Kidney epithelial cell (primary cell): ENCODE measurements at regions not wholly inside any gene's neighbourhood (a gene's known extent, or its start where the extent isn't known, plus 50 kb on each side); places are given as distances from the start of the nearest gene placed in this dataset.

ENCODE experiments used
- DNase-seq: peaks from one replicate; pipeline ENCODE4 v3.0.0-alpha.2; 2010; ENCODE audit warnings: low read depth
- H3K27me3 ChIP-seq: 2 replicates; pipeline ENCODE4 v1.6.0; 2011; ENCODE audit warnings: low read length; ENCODE audit not compliant: control insufficient read depth, insufficient read depth
- H3K36me3 ChIP-seq: 2 replicates; pipeline ENCODE4 v1.5.1; 2011; ENCODE audit warnings: low read length; ENCODE audit not compliant: control insufficient read depth, insufficient read depth
- H3K4me3 ChIP-seq: 2 replicates; pipeline ENCODE4 v1.5.1; 2011; ENCODE audit warnings: low read depth, mild to moderate bottlenecking, control low read depth, low read length
- TF ChIP-seq, protein P1 (sequence below): IDR thresholded peaks from 2 replicates; pipeline ENCODE4 v1.5.1; 2011; ENCODE audit warnings: mild to moderate bottlenecking, moderate library complexity, low read length, control low read depth, inconsistent platforms; ENCODE audit not compliant: insufficient read depth, poor library complexity, severe bottlenecking

DNA sequence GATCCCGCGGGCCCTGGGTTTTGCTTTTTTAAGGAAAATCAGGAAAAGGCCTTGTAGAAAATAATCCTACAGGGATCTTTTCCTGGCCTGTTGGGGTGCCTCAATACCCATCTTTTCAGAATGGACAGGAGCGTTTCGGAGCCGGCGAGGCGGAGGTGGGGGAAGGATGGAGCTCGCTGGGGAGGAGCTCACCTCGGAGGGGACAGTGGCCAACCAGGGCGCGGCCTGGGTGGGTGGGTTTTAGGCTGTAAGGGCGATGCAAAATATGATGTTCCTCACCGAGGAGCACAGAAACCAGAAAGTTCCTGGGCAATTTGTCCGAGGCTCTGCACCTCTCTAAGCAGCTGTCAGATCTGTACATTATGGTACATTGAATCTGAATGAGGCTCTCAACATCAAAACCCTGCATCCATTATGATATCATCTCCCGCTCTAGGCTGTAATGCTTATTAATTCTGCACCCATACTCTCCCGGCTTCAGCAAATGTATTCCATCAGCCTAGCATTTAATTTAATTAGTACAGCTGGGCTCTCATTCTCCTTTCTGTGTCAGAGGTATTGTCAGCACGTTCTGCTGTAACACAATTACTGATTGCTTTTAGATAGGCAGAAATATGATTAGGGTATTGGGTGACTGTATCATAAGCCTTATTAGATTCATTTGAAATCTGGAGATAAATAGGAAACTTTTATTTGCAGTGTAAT lies 90.3 kb upstream of the SOX1 start:
- TF ChIP-seq, protein P1, sequence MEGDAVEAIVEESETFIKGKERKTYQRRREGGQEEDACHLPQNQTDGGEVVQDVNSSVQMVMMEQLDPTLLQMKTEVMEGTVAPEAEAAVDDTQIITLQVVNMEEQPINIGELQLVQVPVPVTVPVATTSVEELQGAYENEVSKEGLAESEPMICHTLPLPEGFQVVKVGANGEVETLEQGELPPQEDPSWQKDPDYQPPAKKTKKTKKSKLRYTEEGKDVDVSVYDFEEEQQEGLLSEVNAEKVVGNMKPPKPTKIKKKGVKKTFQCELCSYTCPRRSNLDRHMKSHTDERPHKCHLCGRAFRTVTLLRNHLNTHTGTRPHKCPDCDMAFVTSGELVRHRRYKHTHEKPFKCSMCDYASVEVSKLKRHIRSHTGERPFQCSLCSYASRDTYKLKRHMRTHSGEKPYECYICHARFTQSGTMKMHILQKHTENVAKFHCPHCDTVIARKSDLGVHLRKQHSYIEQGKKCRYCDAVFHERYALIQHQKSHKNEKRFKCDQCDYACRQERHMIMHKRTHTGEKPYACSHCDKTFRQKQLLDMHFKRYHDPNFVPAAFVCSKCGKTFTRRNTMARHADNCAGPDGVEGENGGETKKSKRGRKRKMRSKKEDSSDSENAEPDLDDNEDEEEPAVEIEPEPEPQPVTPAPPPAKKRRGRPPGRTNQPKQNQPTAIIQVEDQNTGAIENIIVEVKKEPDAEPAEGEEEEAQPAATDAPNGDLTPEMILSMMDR, result no peak
- Histone ChIP-seq H3K4me3 (no peak overlapping the region), H3K36me3 (no peaks in the 10 kb centered on the region), H3K27me3 (peaks cover 6% of the 10 kb centered on the region)
- no peak for DNase-seq

DNA sequence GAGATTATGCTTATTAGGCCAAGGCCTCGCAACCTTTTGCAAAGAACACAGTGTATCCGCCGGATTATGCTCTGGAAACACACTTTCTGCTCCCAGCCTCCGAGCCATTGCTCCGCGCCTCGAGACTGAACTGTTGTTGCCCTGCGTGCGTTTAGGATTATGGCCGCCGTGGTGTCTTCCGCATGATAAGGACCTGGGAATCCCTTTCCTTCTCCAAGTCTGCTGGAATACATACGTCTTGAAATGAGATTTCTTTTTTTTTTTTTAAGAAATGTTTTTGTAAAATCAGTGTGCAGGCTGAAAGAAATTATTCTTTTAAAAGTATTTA lies 89.8 kb upstream of the SOX1 start:
- TF ChIP-seq, protein P1, result no peak
- Histone ChIP-seq H3K36me3 (no peaks in the 10 kb centered on the region), H3K27me3 (peaks cover 6% of the 10 kb centered on the region), H3K4me3 (no peak overlapping the region)
- no peak for DNase-seq

DNA sequence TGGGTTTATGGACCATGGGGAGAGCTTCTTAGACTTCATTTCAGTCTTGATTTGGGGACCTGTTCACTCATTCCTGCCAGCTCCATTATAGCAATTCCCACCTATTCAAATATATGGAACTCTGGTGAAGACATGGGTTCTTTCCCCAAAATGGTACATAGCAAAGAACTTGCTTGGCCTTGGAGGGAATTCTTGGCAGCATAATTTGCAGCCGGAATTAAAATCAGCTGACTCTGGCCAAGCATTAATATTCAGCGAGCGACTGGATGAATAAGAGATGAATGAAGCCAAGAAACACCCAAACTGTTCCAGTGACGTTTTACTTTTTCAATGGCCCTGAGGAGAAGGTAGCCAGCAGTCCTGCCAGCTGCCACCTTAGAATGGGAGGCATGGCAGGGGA lies 88.4 kb upstream of the SOX1 start:
- Histone ChIP-seq H3K27me3 (no peaks in the 10 kb centered on the region), H3K36me3 (no peaks in the 10 kb centered on the region), H3K4me3 (no peak overlapping the region)
- TF ChIP-seq, protein P1, result no peak
- DNase-seq, result no peak

DNA sequence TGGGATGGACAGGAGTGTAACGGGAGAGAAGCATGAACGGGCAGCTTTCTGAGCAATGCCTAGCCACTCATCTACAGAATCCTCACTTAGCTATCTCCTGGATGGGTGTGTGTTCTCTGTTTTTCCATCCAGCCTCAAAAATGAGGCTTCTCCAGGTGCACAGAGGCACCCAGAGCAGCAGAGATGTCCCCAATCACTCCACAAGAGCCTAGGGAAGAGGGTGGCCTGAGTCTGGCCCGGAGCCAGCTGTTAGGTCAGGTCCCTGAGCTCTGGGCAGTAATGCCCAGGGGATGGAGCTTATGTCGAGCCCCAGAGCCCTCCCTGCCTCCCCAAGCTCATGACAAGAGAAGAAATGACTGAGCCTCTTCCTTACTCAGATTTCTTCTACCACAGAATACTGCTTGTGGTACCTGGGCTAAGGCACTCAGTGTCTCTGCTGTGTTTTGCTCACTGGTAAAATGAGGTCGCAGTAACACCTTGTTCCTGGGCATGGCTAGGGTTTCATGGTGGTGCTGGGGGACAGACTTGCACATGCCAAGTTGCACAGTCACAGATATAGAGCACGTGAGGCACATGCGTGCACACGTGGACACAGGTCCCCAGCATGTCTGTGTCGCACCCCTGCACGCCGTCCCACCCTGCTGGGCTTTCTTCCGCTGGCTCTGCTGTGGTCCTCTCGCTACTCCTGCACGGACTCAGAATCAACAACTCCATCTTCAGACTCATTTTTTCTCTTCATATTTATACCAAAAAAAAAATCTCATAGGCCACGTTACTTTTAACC lies 86.6 kb upstream of the SOX1 start:
- Histone ChIP-seq H3K4me3 (no peak overlapping the region), H3K36me3 (no peaks in the 10 kb centered on the region), H3K27me3 (no peaks in the 10 kb centered on the region)
- DNase-seq, result no peak
- TF ChIP-seq, protein P1, result no peak

DNA sequence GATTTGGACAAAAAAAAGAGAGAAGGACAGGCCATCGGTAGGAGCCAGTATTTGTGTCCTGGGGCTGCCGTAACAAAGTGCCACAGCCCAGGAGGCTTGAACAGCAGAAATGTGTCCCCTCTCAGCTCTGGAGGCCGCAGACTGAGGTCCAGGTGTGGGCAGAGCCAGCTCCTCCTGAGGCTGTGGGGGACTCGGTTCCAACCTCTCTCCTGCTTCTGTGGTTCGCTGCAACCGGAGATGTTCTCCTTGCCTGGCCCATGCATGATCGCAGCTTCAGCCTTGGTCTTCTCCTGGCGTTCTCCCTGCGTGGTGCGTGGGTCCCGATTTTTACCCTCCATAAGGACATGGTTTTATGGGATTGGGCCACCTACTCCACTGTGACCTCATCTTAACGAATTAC lies 85.9 kb upstream of the SOX1 start:
- no peaks in the 10 kb centered on the region for H3K27me3 ChIP-seq
- H3K36me3 ChIP-seq, result no peaks in the 10 kb centered on the region
- DNase-seq, result no peak
- TF ChIP-seq, protein P1, result no peak
- H3K4me3 ChIP-seq, result no peak overlapping the region
